Eye (tissue), 1 donor: ENCODE measurements at regions not wholly inside any gene's neighbourhood (a gene's known extent, or its start where the extent isn't known, plus 50 kb on each side); places are given as distances from the start of the nearest gene placed in this dataset.

Experiments
- DNase-seq: peaks from one replicate; pipeline ENCODE4 v3.0.0-alpha.2; 2015

GRCh38 chr10:75294031-75294437 is 58.3 kb upstream of the COMTD1 start:
- DNase-seq: no peak

- DNase-seq: no peak
Observed at GRCh38 chr10:75293446-75293820, 57.7 kb upstream of the COMTD1 start.

GRCh38 chr10:75292794-75293445 is 57.2 kb upstream of the COMTD1 start:
- DNase-seq: no peak

DNA sequence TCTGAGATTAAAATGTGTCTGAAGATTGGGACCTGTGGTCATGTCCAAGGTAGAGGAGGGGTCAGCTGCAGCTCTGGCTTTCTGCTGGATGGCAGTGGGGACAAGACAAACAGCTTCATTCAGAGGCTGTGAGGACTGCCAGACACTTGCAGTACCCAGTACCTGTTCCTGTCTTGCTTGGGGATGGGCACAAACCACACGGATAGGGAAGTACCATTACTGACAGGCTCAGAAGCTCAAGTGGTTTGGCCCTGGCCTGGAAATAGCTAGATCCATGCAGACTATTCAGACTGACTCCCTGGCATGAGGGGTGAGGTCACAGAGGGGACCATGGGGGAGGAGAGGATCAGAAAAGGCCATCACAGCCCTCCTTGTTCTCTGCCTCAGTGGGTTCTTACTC is 56.0 kb upstream of the COMTD1 start:
- DNase-seq: no peak

- no peak for DNase-seq
Observed at GRCh38 chr10:75288140-75288711, 52.5 kb upstream of the COMTD1 start.

GRCh38 chr10:75287697-75288096 is 51.9 kb upstream of the COMTD1 start:
- no peak for DNase-seq

GRCh38 chr10:75286901-75287300 is 51.1 kb upstream of the COMTD1 start:
- no peak for DNase-seq
